GM12873 (cell line): ENCODE measurements at regions not wholly inside any gene's neighbourhood (a gene's known extent, or its start where the extent isn't known, plus 50 kb on each side); places are given as distances from the start of the nearest gene placed in this dataset.

Experiments used
- TF ChIP-seq, protein P1 (sequence below): IDR thresholded peaks from 2 replicates; pipeline ENCODE4 v1.5.1; 2012; ENCODE audit warnings: low read depth, mild to moderate bottlenecking, moderate library complexity, low read length, control low read depth; ENCODE audit not compliant: insufficient read depth; ENCODE audit errors: missing control alignments

- TF ChIP-seq, protein P1, sequence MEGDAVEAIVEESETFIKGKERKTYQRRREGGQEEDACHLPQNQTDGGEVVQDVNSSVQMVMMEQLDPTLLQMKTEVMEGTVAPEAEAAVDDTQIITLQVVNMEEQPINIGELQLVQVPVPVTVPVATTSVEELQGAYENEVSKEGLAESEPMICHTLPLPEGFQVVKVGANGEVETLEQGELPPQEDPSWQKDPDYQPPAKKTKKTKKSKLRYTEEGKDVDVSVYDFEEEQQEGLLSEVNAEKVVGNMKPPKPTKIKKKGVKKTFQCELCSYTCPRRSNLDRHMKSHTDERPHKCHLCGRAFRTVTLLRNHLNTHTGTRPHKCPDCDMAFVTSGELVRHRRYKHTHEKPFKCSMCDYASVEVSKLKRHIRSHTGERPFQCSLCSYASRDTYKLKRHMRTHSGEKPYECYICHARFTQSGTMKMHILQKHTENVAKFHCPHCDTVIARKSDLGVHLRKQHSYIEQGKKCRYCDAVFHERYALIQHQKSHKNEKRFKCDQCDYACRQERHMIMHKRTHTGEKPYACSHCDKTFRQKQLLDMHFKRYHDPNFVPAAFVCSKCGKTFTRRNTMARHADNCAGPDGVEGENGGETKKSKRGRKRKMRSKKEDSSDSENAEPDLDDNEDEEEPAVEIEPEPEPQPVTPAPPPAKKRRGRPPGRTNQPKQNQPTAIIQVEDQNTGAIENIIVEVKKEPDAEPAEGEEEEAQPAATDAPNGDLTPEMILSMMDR: no peak
These were observed 483.2 kb upstream of the PTBP2 start for GRCh38 chr1:96238426-96238825.

GRCh38 chr1:96240438-96240837 is 481.1 kb upstream of the PTBP2 start:
- TF ChIP-seq, protein P1: no peak

DNA sequence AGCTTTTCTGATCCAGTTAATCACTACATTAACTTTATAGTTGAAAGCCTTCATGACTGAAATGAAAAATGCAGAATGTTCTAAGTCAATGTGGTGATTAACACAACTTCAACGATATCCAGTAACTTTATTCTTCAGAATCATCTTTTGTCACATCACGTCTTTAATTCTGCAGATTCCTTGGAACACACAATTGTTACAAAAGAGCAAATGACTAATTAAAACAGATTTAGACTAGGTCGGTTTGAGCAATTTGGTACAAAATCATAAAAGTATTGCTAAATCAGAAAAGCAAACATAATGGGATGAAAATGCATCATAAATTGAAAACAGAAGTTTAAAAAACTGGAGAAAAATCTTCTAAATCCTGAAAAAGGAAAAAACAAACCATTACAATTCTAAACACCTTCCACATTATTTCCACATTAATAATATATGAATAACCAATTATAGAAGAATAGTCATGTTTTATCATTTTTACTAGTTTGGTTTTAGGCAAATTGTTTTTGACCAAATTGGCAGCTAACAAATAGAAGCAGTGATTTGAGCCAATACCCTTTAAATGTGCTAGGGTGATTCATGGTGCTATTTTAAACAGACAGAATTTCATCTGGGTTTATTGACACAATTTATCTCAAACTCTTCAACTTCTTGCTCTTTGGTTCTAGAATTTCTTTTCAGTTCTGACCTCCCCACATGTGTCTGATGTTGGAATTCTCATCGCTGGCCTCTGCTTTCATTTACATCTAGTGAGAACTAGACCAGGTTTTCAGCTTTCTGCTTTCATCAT is 468.1 kb upstream of the PTBP2 start:
- TF ChIP-seq, protein P1: no peak

- TF ChIP-seq, protein P1: no peak
These were observed 465.3 kb upstream of the PTBP2 start for GRCh38 chr1:96256130-96256790.

DNA sequence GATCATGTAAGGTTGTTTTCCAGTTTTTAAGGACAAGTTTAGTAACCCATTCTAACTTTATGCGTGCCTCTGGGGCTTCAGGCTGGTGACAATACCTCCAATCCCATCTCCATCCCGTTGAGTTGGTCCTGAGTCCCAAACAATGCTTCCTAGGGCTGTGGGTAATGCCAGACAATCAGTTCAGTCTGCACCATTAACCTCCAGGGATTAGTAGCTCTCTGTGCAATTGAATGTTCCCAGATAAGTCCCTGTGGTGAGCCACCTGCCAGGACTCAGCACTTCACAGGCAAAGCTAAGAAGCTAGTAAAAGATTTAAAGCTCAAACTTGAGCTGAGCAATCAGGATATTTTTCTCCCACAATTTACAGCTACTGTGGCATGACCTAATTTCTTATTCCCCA is 462.2 kb upstream of the PTBP2 start:
- TF ChIP-seq, protein P1: no peak

DNA sequence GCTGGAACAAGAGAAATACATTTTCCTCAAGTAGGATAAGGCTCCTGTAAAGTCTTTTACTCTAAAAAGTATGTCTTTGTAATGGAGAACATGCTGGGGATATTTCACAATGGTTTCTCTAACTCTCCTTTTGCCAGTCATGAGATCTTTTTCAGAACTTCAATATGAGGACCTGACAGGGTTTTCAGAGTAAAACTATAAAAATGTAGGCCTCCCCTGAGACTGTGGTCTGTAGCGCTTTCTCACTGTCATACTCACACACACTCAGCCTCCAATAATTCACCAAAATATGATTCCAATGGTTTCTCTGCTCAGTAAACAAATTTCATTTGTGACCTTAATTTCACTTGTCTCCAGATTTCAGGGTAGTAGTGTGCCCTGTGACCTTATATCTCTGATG is 440.1 kb upstream of the PTBP2 start:
- TF ChIP-seq, protein P1: no peak

DNA sequence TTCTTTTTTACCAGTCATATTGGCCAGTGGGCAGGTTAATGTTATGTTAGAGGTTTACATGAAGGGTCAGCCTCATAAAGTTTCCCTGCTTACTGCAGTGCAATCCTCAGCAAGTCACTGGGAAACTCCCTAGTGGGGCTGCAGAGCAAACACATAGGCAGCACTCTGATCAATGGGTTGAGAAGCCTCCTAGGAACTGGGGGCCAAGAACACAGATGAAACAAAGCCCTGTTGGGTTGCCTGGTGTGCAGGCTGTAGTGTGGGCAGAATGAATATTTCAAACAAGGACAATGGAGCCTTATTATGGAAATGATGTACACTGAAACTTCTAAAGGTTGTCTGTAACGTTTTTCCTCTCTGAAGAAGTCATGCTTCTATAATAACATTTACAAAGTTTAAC is 431.6 kb upstream of the PTBP2 start:
- TF ChIP-seq, protein P1: no peak
